OCI-LY3 (cell line): ENCODE measurements at regions not wholly inside any gene's neighbourhood (a gene's known extent, or its start where the extent isn't known, plus 50 kb on each side); places are given as distances from the start of the nearest gene placed in this dataset.

Source experiments
- H2AFZ ChIP-seq: fragments of 200-600, 300-600 bp; shearing (Covaris generic); 2 replicates; pipeline ENCODE4 v1.6.0; 2014; ENCODE audit warnings: antibody characterized with exemption, low read depth, low read length
- H3K27ac ChIP-seq: fragments of 200-600, 300-600 bp; sonication (generic); 2 replicates; pipeline ENCODE4 v1.5.1; 2014; ENCODE audit warnings: mild to moderate bottlenecking, low read length, moderate library complexity, mixed read lengths
- H3K27me3 ChIP-seq: fragments of 200-600, 300-600 bp; sonication (generic); 2 replicates; pipeline ENCODE4 v1.6.1; 2014; ENCODE audit warnings: low read depth, low read length, mixed read lengths
- H3K36me3 ChIP-seq: fragments of 200-600, 300-600 bp; sonication (generic); replicated peaks from 2 replicates; pipeline ENCODE3; 2014; ENCODE audit warnings: low read depth, low read length, mixed read lengths
- H3K4me1 ChIP-seq: fragments of 300-600, 200-600 bp; sonication (generic); 2 replicates; pipeline ENCODE4 v1.6.1; 2014; ENCODE audit warnings: low read length, mixed read lengths
- H3K4me2 ChIP-seq: fragments of 200-600, 300-600 bp; sonication (generic); 2 replicates; pipeline ENCODE4 v1.6.1; 2014; ENCODE audit warnings: low read length, mixed read lengths
- H3K4me3 ChIP-seq: fragments of 300-600, 200-600 bp; sonication (generic); 2 replicates; pipeline ENCODE4 v1.5.1; 2014; ENCODE audit warnings: antibody characterized with exemption, mild to moderate bottlenecking, low read length, moderate library complexity
- H3K79me2 ChIP-seq: fragments of 300-600, 200-600 bp; shearing (Covaris generic); 2 replicates; pipeline ENCODE4 v1.6.1; 2014; ENCODE audit warnings: mild to moderate bottlenecking, low read length, mixed read lengths
- H3K9ac ChIP-seq: fragments of 300-600, 200-600 bp; shearing (Covaris generic); 2 replicates; pipeline ENCODE4 v1.6.0; 2014; ENCODE audit warnings: mild to moderate bottlenecking, low read length, moderate library complexity
- H3K9me3 ChIP-seq: fragments of 200-600, 300-600 bp; shearing (Covaris generic); 2 replicates; pipeline ENCODE4 v1.6.1; 2014; ENCODE audit warnings: low read length, mixed read lengths; ENCODE audit not compliant: insufficient read depth
- H4K20me1 ChIP-seq: fragments of 200-600, 300-600 bp; sonication (generic); 2 replicates; pipeline ENCODE4 v1.6.1; 2016; ENCODE audit warnings: low read length, mixed read lengths; ENCODE audit not compliant: insufficient read depth
- EZH2phosphoT487 ChIP-seq: fragments of 200-600 bp; shearing (Covaris generic); IDR thresholded peaks from 2 replicates; pipeline ENCODE4 v1.6.1; 2018; ENCODE audit warnings: antibody characterized with exemption, mixed run types, low read depth
- TF ChIP-seq, protein P1 (sequence below): fragments of 200-600, 300-600 bp; sonication (generic); IDR thresholded peaks from 2 replicates; pipeline ENCODE4 v1.5.1; 2014; ENCODE audit warnings: antibody characterized with exemption, low read length, low read depth

DNA sequence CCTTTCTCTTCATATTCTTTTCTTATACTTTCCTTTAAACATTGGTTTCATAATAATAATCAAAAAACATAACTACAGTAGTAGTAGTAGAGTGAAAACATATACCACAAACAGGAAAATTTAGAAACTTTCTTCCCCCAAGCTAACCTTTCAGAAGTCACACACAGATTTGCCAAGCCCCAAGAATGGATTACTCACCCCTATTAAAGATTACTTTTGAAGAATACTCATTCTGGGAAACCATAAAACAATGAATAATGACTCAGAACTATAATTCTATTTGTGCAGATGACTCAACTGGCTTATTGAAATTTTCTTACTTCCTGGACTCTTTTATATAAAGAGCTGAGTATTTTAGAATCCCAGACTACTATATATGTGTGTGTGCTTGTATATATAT lies 119.4 kb upstream of the GJE1 start:
- Histone ChIP-seq H3K9ac (no peak overlapping the region), H3K4me2 (no peak overlapping the region), H3K79me2 (no peaks in the 10 kb centered on the region), H3K27me3 (no peaks in the 10 kb centered on the region), H3K4me1 (no peaks in the 10 kb centered on the region), H3K36me3 (no peaks in the 10 kb centered on the region), H4K20me1 (no peaks in the 10 kb centered on the region), H3K27ac (no peak overlapping the region), H3K4me3 (no peak overlapping the region), H2AFZ (no peak overlapping the region), H3K9me3 (no peaks in the 10 kb centered on the region)
- TF ChIP-seq EZH2phosphoT487 = no peak
- TF ChIP-seq, protein P1, sequence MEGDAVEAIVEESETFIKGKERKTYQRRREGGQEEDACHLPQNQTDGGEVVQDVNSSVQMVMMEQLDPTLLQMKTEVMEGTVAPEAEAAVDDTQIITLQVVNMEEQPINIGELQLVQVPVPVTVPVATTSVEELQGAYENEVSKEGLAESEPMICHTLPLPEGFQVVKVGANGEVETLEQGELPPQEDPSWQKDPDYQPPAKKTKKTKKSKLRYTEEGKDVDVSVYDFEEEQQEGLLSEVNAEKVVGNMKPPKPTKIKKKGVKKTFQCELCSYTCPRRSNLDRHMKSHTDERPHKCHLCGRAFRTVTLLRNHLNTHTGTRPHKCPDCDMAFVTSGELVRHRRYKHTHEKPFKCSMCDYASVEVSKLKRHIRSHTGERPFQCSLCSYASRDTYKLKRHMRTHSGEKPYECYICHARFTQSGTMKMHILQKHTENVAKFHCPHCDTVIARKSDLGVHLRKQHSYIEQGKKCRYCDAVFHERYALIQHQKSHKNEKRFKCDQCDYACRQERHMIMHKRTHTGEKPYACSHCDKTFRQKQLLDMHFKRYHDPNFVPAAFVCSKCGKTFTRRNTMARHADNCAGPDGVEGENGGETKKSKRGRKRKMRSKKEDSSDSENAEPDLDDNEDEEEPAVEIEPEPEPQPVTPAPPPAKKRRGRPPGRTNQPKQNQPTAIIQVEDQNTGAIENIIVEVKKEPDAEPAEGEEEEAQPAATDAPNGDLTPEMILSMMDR = no peak

DNA sequence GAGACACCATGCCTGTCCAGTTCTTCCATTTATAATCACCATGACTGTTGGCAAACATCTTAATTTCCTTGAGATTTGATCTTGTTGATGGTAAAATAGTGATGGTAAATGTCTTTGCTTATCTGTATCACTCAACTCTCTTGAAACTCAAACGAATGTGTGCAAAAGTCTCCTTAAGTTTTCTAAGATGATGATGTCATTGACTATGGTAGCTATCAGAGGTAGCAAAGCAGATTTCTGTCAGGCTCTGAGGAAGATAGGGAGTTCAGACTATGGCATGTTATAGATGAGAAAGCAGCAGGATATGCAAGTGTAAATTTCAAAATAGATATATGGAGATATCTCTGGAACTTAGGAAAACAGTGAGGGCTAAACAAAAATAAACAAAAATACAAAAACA lies 121.0 kb upstream of the GJE1 start:
- H3K4me1 ChIP-seq = no peaks in the 10 kb centered on the region

DNA sequence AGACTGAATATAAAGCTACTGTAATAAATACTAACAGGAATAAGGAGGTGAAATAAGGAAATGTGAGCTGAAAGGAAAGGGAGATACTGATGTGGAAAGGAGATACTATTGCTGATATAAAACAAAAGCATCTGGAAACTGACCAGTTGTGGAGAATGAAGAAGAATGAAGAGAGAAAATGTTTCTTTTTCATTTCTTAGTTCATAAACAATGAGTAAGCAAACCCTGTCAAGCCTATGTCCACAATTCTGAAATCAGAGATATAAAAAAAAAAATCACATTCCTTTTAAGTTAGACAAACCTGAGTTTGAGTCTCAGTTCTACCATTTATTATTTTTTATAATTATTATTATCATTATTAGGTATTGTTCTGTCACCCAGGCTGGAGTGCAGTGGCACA lies 121.6 kb upstream of the GJE1 start:
- Histone ChIP-seq H3K27me3 (no peaks in the 10 kb centered on the region), H3K79me2 (no peaks in the 10 kb centered on the region), H4K20me1 (no peaks in the 10 kb centered on the region), H3K9me3 (no peaks in the 10 kb centered on the region), H3K4me1 (no peaks in the 10 kb centered on the region), H3K9ac (no peak overlapping the region), H2AFZ (no peak overlapping the region), H3K27ac (no peak overlapping the region), H3K36me3 (no peaks in the 10 kb centered on the region), H3K4me2 (no peak overlapping the region), H3K4me3 (no peak overlapping the region)
- TF ChIP-seq EZH2phosphoT487 = no peak
- TF ChIP-seq, protein P1 = no peak

More for the DNA sequence above, 121.0 kb upstream of the GJE1 start:
- no peak overlapping the region for H2AFZ ChIP-seq
- H3K4me2 ChIP-seq = no peak overlapping the region
- H4K20me1 ChIP-seq = no peaks in the 10 kb centered on the region
- H3K9me3 ChIP-seq = no peaks in the 10 kb centered on the region
- no peak overlapping the region for H3K4me3 ChIP-seq
- H3K79me2 ChIP-seq = no peaks in the 10 kb centered on the region
- TF ChIP-seq, protein P1 = no peak
- TF ChIP-seq EZH2phosphoT487 = no peak
- H3K27ac ChIP-seq = no peak overlapping the region
- no peak overlapping the region for H3K9ac ChIP-seq
- H3K27me3 ChIP-seq = no peaks in the 10 kb centered on the region
- no peaks in the 10 kb centered on the region for H3K36me3 ChIP-seq

DNA sequence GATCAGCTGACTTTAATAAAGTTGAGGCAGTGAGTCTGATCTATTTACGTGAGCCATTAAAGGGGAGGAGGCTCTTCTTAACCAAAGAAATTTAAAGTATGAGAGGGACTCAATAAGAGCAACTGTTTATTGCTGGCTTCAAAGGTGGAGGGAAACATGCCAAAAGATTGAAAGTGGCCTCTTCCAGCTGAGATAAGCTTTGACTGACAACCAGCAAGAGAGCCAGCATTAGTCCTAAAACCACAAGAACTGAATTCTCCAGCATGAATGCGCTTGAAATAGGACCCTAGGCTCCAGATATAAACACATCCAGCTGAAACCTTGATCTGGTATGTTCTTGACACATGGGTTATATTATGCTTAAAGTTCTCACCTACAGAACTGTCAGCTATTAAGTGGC lies 123.1 kb upstream of the GJE1 start:
- no peaks in the 10 kb centered on the region for H3K9me3 ChIP-seq
- H3K79me2 ChIP-seq = no peaks in the 10 kb centered on the region

More for the DNA sequence above, 123.1 kb upstream of the GJE1 start:
- H3K4me1 ChIP-seq = no peaks in the 10 kb centered on the region
- H3K9ac ChIP-seq = no peak overlapping the region
- TF ChIP-seq, protein P1 = no peak
- no peak for TF ChIP-seq EZH2phosphoT487
- H3K4me3 ChIP-seq = no peak overlapping the region
- H4K20me1 ChIP-seq = no peaks in the 10 kb centered on the region
- H3K4me2 ChIP-seq = no peak overlapping the region
- H2AFZ ChIP-seq = no peak overlapping the region
- H3K27ac ChIP-seq = no peak overlapping the region
- no peaks in the 10 kb centered on the region for H3K27me3 ChIP-seq
- H3K36me3 ChIP-seq = no peaks in the 10 kb centered on the region
